Glomerular visceral epithelial cell (primary cell): ENCODE measurements at regions not wholly inside any gene's neighbourhood (a gene's known extent, or its start where the extent isn't known, plus 50 kb on each side); places are given as distances from the start of the nearest gene placed in this dataset.
"Not testable (repeated sequence)": the region's sequence is repeated elsewhere in the genome, so short reads cannot be mapped to it uniquely, and the experiment has no call there.

Experiments used
- DNase-seq: peaks from one replicate; pipeline ENCODE4 v3.0.0-alpha.2; 2016; ENCODE audit errors: extremely low spot score

- no peak for DNase-seq
Observed at GRCh38 chr13:76620036-76620435, 266.2 kb downstream of the KCTD12 start.

DNA sequence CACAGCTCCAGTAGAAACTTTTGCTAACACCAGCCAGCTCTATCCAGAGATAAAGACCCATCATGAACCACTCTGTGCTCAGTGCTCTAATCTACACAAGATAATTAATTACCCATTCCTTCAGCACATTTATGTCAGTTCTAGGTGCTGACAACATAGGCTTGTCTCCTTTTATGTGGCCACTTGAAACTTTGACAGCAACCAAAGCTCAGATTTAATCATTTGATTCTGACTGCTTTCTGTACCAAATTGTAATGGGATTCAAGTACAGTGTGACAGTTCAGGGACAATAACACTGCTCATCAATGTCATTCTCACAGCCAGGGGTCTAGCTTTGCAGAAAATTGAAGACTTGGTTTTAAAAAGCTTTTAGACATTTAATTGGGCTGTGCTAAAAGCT is 266.6 kb downstream of the KCTD12 start:
- no peak for DNase-seq

- DNase-seq = no peak
Observed at GRCh38 chr13:76610819-76611415, 275.3 kb downstream of the KCTD12 start.

- no peak for DNase-seq
Observed at GRCh38 chr13:76609643-76610042, 276.6 kb downstream of the KCTD12 start.

DNA sequence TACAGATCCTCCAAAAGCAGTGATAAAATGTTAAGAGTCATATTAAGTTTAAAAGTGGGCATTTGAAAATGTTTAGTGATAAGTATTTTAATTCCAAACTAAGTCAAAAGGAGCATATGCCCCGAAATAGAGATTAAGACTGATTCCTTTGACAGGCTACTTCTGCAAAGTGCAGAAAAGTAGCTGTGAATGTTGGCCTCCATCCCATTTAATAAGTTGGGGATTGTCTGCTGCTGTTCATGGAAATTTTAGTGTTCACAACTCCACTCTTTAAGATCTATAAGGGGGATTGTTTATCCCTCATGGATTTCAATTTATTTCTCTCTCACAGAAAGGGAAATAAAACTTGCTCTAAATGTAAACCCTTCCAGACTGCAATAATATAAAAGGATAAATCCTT is 278.3 kb downstream of the KCTD12 start:
- DNase-seq = no peak

DNA sequence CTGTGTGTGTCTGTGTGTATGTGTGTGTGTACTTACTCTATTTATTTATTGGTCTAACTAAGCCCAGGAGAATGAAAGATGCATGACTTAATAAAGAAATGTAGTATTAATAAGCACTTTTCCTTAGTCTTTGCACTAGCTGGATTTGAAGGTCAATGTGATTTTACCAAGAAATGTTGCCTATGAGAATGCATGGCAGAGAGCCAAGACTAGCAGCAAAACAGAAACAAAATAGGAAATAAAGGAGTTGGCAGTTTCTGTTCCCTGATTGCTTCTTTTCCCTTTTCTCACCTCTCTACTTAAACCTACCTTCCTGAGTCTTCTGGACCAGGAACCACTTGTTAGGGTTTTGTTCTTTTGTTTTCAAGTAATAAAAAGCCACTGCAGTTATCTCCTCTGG is 286.1 kb downstream of the KCTD12 start:
- DNase-seq = no peak

DNA sequence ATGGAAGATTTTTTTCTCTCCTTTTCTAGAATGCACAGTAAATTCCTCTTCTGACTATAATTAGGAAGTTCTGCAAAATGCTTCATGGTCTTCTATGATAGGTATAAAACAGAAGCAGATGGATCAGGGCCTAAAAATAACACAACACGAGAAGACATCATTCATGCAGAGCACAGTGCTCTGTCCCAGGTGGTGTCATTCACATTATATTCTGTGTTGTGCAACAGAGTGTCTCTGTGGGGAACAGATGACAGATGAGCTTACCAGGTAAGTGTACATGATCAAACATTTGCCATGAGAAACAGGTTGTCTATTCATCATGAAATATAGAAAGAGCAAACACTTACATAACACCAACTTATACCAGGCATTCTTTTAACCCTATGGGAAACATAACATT is 288.3 kb downstream of the KCTD12 start:
- no peak for DNase-seq

- no peak for DNase-seq
Observed at GRCh38 chr13:76596216-76596615, 290.0 kb downstream of the KCTD12 start.

DNA sequence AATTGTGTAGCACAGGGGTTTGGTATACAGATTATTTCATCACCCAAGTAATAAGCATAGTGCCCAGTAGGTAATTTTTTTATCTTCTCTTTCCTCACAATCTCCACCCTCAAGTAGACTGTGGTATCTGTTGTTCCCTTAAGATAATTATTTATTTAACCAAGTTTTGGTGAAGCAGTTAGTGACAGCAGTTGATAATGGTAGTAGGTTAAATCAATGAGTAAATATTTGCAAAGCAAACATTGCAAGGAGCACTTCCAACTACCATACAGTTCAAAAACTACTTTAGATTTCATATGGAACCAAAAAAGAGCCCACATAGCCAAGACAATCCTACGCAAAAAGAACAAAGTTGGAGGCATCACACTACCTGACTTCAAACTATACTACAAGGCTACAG is 291.8 kb downstream of the KCTD12 start:
- no peak for DNase-seq

GRCh38 chr13:76586842-76587241 is 299.4 kb downstream of the KCTD12 start:
- DNase-seq = no peak

- no peak for DNase-seq
Observed at GRCh38 chr13:76579701-76580100, 306.5 kb downstream of the KCTD12 start.

DNA sequence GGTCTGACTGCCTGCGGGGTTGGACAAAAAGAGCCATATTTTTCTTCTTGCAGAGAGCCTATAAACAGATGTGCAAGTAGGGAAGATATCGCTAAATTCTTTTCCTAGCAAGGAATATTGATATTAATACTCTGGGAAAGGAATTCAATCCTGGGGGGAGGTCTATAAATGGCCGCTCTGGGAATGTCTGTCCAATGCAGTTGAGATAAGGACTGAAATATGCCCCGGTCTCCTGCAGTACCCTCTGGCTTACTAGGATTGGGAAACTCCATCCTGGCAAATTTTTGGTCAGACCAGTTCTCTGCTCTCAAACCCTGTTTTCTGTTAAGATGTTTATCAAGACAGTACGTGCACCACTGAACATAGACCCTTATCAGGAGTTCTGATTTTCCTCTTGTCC is 310.6 kb downstream of the KCTD12 start:
- DNase-seq = not testable (repeated sequence)

DNA sequence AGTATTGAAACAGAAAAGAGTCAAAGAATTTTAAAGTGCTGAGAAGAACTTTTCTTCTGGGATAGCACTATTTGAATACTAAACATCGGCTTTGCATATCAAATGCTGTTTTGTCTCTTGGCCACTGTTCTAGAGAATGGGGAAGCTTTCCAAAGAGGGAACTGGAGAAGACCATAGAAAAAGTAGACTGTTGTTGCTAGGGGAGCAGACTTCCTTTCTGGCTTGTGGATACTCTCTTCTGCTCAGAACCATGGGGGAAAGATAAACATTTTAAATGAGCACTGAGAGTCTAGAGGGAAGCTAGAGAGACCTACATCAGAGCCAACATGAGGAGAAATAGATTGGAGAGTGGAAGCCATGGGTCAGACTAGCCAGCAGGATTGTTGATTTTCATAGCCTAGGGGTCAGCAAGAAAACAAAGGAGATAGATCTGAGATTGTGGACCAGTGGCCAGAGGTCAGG is 315.7 kb downstream of the KCTD12 start:
- no peak for DNase-seq

GRCh38 chr13:76556627-76557026 is 329.6 kb downstream of the KCTD12 start:
- DNase-seq = no peak

GRCh38 chr13:76552807-76553206 is 333.4 kb downstream of the KCTD12 start:
- no peak for DNase-seq

- DNase-seq = no peak
Observed at GRCh38 chr13:76552041-76552772, 334.0 kb downstream of the KCTD12 start.

DNA sequence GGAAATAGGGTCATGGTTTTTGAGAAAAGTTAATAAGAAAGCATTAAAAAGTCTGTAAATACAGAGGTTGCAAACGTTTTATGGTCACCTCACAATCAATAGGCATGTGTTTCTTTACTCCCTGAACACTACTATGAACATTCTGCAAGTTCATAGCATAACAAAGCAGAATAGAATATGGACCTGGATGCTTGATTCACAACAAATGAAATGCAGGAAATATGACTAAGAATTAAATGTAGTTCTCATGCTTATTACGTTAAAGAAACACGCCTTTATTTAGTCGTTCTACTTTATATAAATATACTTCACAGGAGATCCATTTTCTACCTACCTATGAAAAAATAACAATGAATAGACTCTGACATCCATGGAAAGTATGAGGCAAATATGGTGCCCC is 344.0 kb downstream of the KCTD12 start:
- DNase-seq = no peak

GRCh38 chr13:76538004-76538403 is 348.2 kb downstream of the KCTD12 start:
- DNase-seq = no peak

GRCh38 chr13:76533251-76533650 is 353.0 kb downstream of the KCTD12 start:
- DNase-seq = no peak

DNA sequence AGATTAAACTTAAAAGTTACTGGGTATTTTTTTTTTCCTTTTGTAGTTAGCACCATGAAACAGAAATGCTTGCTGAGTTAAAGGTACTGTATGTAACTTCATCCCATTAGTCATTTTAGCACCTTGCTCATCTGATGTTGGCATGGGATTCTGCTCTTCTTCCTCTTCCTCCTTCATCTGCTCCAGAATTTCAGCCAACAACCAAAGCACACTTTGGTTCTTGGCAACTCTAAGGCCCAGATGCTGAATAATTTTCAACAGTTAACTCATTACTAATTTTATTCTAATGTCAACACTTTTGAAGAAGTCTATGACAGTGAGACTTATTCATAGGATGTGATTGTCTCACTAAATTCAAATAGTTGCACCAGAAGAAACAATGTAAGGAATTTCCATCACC is 359.2 kb downstream of the KCTD12 start:
- no peak for DNase-seq

DNA sequence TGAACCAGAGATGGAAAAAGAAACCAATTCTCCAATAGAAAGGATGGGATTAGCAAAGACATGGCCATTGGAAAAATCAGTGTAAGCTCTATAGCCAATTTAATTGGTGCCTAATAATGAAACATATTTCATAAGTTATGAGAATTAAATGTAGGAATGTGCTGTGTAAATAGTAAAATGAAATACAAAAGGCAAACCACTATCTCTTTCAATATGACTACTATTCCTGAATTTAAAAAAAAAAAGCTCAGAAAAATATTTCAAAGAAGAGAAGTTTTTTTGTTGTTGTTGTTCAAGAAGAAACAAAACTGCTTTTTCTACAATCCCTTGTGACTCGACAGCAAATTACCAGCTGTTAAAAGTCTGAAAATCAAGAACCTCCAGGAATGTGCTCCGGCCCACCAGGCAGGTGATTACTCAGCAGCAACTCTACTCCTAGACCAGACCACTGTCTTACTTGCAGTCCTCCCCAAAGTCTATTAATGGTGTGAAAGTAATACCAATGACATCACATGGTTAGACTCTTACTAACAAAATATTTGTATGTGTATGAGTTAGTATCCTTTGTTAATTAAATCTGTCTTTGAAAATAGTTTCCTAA is 362.4 kb downstream of the KCTD12 start:
- no peak for DNase-seq

DNA sequence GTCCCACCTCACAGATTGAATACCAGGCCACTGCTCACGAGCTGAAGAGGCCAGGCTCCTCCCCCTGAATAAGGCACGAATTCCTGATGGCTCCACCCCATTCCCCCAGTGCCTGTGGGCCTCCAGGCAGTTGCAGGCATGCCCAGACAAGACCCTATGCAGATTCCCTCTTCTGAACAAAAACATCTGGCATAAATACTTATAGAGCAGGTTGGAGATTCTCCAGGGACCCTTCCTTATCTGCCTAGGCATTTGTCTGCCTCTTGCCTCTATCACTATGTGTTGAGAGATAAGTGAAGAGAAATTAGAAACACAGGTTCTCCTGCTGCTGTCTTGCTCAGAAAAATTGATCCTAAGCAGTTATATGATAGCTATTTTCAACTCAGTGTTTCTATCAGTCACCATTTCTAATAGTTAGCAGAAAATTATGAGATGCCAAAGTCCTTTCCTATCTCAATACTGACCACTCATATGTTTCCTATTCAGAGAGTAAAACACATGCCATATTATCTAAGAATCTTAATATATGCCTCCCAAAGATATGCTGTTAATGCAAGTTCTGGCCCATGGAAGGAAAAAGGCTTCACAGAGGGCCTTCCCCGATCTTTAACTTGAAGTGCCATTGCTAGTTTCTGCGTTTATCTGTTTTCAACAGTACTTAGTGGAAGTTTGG is 364.0 kb downstream of the KCTD12 start:
- peak; percentile 8 for DNase-seq

GRCh38 chr13:76519685-76520084 is 366.5 kb downstream of the KCTD12 start:
- no peak for DNase-seq
